ENCODE measurements at regions not wholly inside any gene's neighbourhood (a gene's known extent, or its start where the extent isn't known, plus 50 kb on each side); places are given as distances from the start of the nearest gene placed in this dataset.

DNA sequence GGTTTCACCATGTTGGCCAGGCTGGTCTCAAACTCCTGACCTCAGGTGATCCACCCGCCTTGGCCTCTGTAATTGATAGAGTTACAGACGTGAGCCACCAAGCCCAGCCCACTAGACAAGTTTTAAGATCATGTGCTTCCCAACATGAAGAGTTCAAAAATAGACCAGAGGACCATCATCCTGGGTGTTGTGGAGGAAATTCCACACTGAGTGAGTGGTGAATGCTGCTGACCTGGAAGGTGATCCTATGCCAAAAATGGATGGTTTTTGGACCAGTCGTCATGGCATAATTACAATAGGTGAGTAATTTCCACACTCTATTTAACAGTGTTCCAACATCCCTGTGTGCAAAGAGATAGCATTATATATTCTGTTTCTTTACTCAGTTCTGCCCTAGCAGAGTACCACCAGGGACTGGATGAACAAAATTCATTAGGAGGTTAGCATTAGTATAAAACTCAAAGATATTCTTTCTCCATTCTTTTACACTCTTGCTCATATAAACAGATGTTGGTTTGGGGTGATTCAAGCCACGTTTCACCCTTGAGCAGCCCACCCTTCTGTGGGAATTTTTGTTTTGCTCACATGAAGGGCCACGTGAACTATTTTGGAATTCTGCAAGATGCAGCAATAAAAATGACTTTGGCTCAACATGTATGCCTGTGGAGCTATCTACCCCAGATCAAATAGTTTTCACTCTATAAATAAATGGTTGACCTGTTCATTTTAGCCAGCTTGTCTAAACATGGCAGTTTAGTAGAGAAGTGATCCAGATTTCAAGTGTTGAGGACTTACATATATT is 206.2 kb upstream of the TCF21 start:
- Histone ChIP-seq H3K79me2 (ENCODE audit: low read length) (no peaks in the 10 kb centered on the region), H3K9me3 (ENCODE audit: low read length) (no peaks in the 10 kb centered on the region), H3K9me2 (replicated peaks; ENCODE audit: low read length) (no peaks in the 10 kb centered on the region), H3F3A (ENCODE audit: low read length, unreplicated experiment) (no peaks in the 10 kb centered on the region), H3K27ac (ENCODE audit: low read length) (no peak overlapping the region), H3K36me3 (ENCODE audit: low read depth, low read length) (no peaks in the 10 kb centered on the region), H3K4me1 (ENCODE audit: insufficient read depth, low read length) (no peaks in the 10 kb centered on the region), H3K4me3 (ENCODE audit: low read length) (no peak overlapping the region), H2AFZ (ENCODE audit: low read length) (no peak overlapping the region), H4K20me1 (ENCODE audit: low read length) (no peaks in the 10 kb centered on the region), H3K9ac (ENCODE audit: low read length) (no peak overlapping the region), H3K4me2 (ENCODE audit: low read length) (no peak overlapping the region), H3K27me3 (ENCODE audit: low read length) (no peaks in the 10 kb centered on the region)
- CTCF ChIA-PET: no interaction called here
- ATAC-seq (no peak), DNase-seq (no peak)
- intact Hi-C loops (cut with micrococcal nuclease): no loop called here
- BruUV-seq (replicated peaks): no TSS peak
- TF ChIP-seq EZH2phosphoT487 (IDR thresholded peaks at IDR 0.05; ENCODE audit: borderline replicate concordance, low read length) (no peak), EZH2 (IDR thresholded peaks at IDR 0.05; ENCODE audit: low read length, unreplicated experiment) (no peak)
- TF ChIP-seq, protein P1, sequence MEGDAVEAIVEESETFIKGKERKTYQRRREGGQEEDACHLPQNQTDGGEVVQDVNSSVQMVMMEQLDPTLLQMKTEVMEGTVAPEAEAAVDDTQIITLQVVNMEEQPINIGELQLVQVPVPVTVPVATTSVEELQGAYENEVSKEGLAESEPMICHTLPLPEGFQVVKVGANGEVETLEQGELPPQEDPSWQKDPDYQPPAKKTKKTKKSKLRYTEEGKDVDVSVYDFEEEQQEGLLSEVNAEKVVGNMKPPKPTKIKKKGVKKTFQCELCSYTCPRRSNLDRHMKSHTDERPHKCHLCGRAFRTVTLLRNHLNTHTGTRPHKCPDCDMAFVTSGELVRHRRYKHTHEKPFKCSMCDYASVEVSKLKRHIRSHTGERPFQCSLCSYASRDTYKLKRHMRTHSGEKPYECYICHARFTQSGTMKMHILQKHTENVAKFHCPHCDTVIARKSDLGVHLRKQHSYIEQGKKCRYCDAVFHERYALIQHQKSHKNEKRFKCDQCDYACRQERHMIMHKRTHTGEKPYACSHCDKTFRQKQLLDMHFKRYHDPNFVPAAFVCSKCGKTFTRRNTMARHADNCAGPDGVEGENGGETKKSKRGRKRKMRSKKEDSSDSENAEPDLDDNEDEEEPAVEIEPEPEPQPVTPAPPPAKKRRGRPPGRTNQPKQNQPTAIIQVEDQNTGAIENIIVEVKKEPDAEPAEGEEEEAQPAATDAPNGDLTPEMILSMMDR (conservative IDR thresholded peaks at IDR 0.05; ENCODE audit: low read depth, low read length): no peak
- POLR2A ChIA-PET (ENCODE audit: unreplicated experiment): no interaction called here

DNA sequence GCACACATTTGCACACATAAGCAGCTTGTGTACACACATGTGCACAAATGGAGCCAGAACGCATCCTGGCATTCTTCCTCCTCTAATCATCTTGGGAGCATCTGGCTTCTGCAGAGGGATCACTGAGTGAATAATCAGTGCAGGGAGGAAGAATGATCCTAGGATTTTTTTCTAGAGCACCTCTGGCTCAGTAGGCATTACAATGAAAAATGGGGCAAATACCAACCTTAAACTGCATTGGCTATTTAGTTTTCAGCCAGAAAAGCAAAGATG is 205.7 kb upstream of the TCF21 start:
- Histone ChIP-seq H3K4me3 (ENCODE audit: low read length) (no peak overlapping the region), H3K9me3 (ENCODE audit: low read length) (no peaks in the 10 kb centered on the region), H3K79me2 (ENCODE audit: low read length) (no peaks in the 10 kb centered on the region), H3K27ac (ENCODE audit: low read length) (no peak overlapping the region), H3F3A (ENCODE audit: low read length, unreplicated experiment) (no peaks in the 10 kb centered on the region), H3K27me3 (ENCODE audit: low read length) (no peaks in the 10 kb centered on the region), H3K9me2 (replicated peaks; ENCODE audit: low read length) (no peaks in the 10 kb centered on the region), H3K4me2 (ENCODE audit: low read length) (no peak overlapping the region), H2AFZ (ENCODE audit: low read length) (no peak overlapping the region), H4K20me1 (ENCODE audit: low read length) (no peaks in the 10 kb centered on the region), H3K9ac (ENCODE audit: low read length) (no peak overlapping the region), H3K4me1 (ENCODE audit: insufficient read depth, low read length) (no peaks in the 10 kb centered on the region), H3K36me3 (ENCODE audit: low read depth, low read length) (no peaks in the 10 kb centered on the region)
- TF ChIP-seq EZH2phosphoT487 (IDR thresholded peaks at IDR 0.05; ENCODE audit: borderline replicate concordance, low read length) (no peak), EZH2 (IDR thresholded peaks at IDR 0.05; ENCODE audit: low read length, unreplicated experiment) (no peak)
- TF ChIP-seq, protein P1 (conservative IDR thresholded peaks at IDR 0.05; ENCODE audit: low read depth, low read length): no peak
- POLR2A ChIA-PET (ENCODE audit: unreplicated experiment): no interaction called here
- CTCF ChIA-PET: no interaction called here
- no TSS peak for BruUV-seq (replicated peaks)
- ATAC-seq (no peak), DNase-seq (no peak)
- intact Hi-C loops (cut with micrococcal nuclease): no loop called here

DNA sequence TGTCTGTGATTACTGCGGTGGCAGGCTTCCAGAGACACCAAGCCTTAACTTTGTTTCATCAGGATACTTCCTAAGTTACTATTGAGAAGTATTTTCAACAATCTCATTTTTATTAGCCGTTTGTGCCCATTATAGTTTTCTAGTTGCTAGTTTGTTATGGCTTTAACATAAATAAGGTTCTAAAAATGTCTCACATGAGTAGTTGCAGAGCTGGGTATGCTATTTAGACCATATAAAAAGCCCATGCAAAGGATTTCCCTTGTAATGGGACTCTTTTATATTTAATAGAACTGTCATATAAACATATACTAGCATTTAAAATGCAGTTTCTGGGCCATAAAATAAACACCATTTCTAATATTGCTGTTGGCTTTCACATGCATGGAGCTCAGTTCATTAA is 205.3 kb upstream of the TCF21 start:
- H2AFZ ChIP-seq (ENCODE audit: low read length): no peak overlapping the region
- H3K4me2 ChIP-seq (ENCODE audit: low read length): no peak overlapping the region
- no peaks in the 10 kb centered on the region for H3K79me2 ChIP-seq (ENCODE audit: low read length)
- no peaks in the 10 kb centered on the region for H3K4me1 ChIP-seq (ENCODE audit: insufficient read depth, low read length)
- ATAC-seq (no peak), DNase-seq (no peak)
- no peaks in the 10 kb centered on the region for H4K20me1 ChIP-seq (ENCODE audit: low read length)
- ChIA-PET CTCF (no interaction called here), POLR2A (ENCODE audit: unreplicated experiment) (no interaction called here)
- H3K9me3 ChIP-seq (ENCODE audit: low read length): no peaks in the 10 kb centered on the region
- no TSS peak for BruUV-seq (replicated peaks)
- H3F3A ChIP-seq (ENCODE audit: low read length, unreplicated experiment): no peaks in the 10 kb centered on the region
- H3K36me3 ChIP-seq (ENCODE audit: low read depth, low read length): no peaks in the 10 kb centered on the region
- intact Hi-C loops (cut with micrococcal nuclease): no loop called here
- H3K9me2 ChIP-seq (replicated peaks; ENCODE audit: low read length): no peaks in the 10 kb centered on the region
- H3K4me3 ChIP-seq (ENCODE audit: low read length): no peak overlapping the region
- TF ChIP-seq EZH2phosphoT487 (IDR thresholded peaks at IDR 0.05; ENCODE audit: borderline replicate concordance, low read length) (no peak), EZH2 (IDR thresholded peaks at IDR 0.05; ENCODE audit: low read length, unreplicated experiment) (no peak)
- TF ChIP-seq, protein P1 (conservative IDR thresholded peaks at IDR 0.05; ENCODE audit: low read depth, low read length): no peak
- H3K9ac ChIP-seq (ENCODE audit: low read length): no peak overlapping the region
- no peaks in the 10 kb centered on the region for H3K27me3 ChIP-seq (ENCODE audit: low read length)
- H3K27ac ChIP-seq (ENCODE audit: low read length): no peak overlapping the region

Measured in PC-3 (cell line).